Neuronal stem cell (in vitro differentiated cells): ENCODE measurements at regions not wholly inside any gene's neighbourhood (a gene's known extent, or its start where the extent isn't known, plus 50 kb on each side); places are given as distances from the start of the nearest gene placed in this dataset.
A peak's percentile ranks its signal among the peaks of the same experiment; 100 is the strongest.

Source experiments
- DNase-seq: peaks from one replicate; pipeline ENCODE4 v3.0.0-alpha.2; 2013; ENCODE audit warnings: low spot score
- H2AFZ ChIP-seq: one replicate; pipeline ENCODE4 v1.6.1; 2013; ENCODE audit warnings: mild to moderate bottlenecking, low read length, inconsistent platforms
- H2AK5ac ChIP-seq: 2 replicates; pipeline ENCODE4 v1.6.1; 2013; ENCODE audit warnings: low read depth, mild to moderate bottlenecking, inconsistent platforms, low read length, moderate library complexity, mixed read lengths
- H2BK120ac ChIP-seq: 2 replicates; pipeline ENCODE4 v1.6.1; 2013; ENCODE audit warnings: low read depth, mild to moderate bottlenecking, inconsistent platforms, low read length, moderate library complexity, mixed read lengths
- H2BK12ac ChIP-seq: one replicate; pipeline ENCODE4 v1.6.1; 2013; ENCODE audit warnings: low read length, inconsistent platforms
- H2BK15ac ChIP-seq: 2 replicates; pipeline ENCODE4 v1.6.1; 2013; ENCODE audit warnings: mild to moderate bottlenecking, low read length, inconsistent platforms, mixed read lengths
- H2BK5ac ChIP-seq: one replicate; pipeline ENCODE4 v1.6.1; 2013; ENCODE audit warnings: inconsistent platforms, mild to moderate bottlenecking, low read length, moderate library complexity
- H3K14ac ChIP-seq: one replicate; pipeline ENCODE4 v1.6.1; 2013; ENCODE audit warnings: low read length, inconsistent platforms
- H3K18ac ChIP-seq: 2 replicates; pipeline ENCODE4 v1.6.1; 2013; ENCODE audit warnings: low read length, inconsistent platforms
- H3K23ac ChIP-seq: 2 replicates; pipeline ENCODE4 v1.6.1; 2013; ENCODE audit warnings: low read depth, mild to moderate bottlenecking, mixed read lengths, low read length, inconsistent platforms; ENCODE audit not compliant: poor library complexity
- H3K27ac ChIP-seq: replicated peaks from 3 replicates; pipeline ENCODE4 v1.5.1; 2013; ENCODE audit warnings: low read length, inconsistent platforms
- H3K27me3 ChIP-seq, 3 experiments: 2 replicates each; pipeline ENCODE4 v1.6.1; 2013; ENCODE audit warnings: low read length in 3 of 3, mild to moderate bottlenecking in 2 of 3, inconsistent platforms in 1 of 3, low read depth in 1 of 3, mixed read lengths in 1 of 3, moderate library complexity in 1 of 3; ENCODE audit not compliant: control insufficient read depth in 3 of 3, insufficient read depth in 3 of 3
- H3K36me3 ChIP-seq, 2 donors: replicated peaks in 1 of 2; 2 replicates each; pipeline ENCODE4 v1.6.1; 2013; ENCODE audit warnings: low read length in 2 of 2; ENCODE audit not compliant: control insufficient read depth in 2 of 2, insufficient read depth in 2 of 2
- H3K4ac ChIP-seq: 2 replicates; pipeline ENCODE4 v1.6.1; 2013; ENCODE audit warnings: inconsistent platforms, mild to moderate bottlenecking, low read length, moderate library complexity
- H3K4me1 ChIP-seq, 2 donors: 1 replicate in 1 of 2; 2 replicates in 1 of 2; pipeline ENCODE4 v1.6.1; 2013; ENCODE audit warnings: low read length in 2 of 2, low read depth in 1 of 2; ENCODE audit not compliant: control insufficient read depth in 2 of 2, insufficient read depth in 1 of 2
- H3K4me2 ChIP-seq: one replicate; pipeline ENCODE4 v1.6.1; 2013; ENCODE audit warnings: mild to moderate bottlenecking, low read length, inconsistent platforms; ENCODE audit not compliant: insufficient read depth, poor library complexity, severe bottlenecking
- H3K4me3 ChIP-seq, 2 donors: 2 replicates each; pipeline ENCODE4 v1.5.1; 2013; ENCODE audit warnings: low read length in 2 of 2, mild to moderate bottlenecking in 2 of 2, inconsistent platforms in 1 of 2, moderate library complexity in 1 of 2
- H3K79me1 ChIP-seq: one replicate; pipeline ENCODE4 v1.6.1; 2013; ENCODE audit warnings: low read depth, mild to moderate bottlenecking, inconsistent platforms, low read length, moderate library complexity
- H3K9ac ChIP-seq: one replicate; pipeline ENCODE4 v1.6.1; 2013; ENCODE audit warnings: mild to moderate bottlenecking, low read depth, low read length, inconsistent platforms; ENCODE audit not compliant: poor library complexity
- H3K9me3 ChIP-seq, 2 donors: replicated peaks in 1 of 2; 2 replicates each; pipeline versions ENCODE3 to v1.6.1; 2013; ENCODE audit warnings: low read length in 2 of 2, mild to moderate bottlenecking in 2 of 2, inconsistent platforms in 1 of 2, low read depth in 1 of 2, mixed read lengths in 1 of 2, moderate library complexity in 1 of 2; ENCODE audit not compliant: control insufficient read depth in 2 of 2, insufficient read depth in 1 of 2
- H4K8ac ChIP-seq: one replicate; pipeline ENCODE4 v1.6.1; 2013; ENCODE audit warnings: low read depth, mild to moderate bottlenecking, inconsistent platforms, low read length, moderate library complexity
- H4K91ac ChIP-seq: one replicate; pipeline ENCODE4 v1.6.1; 2013; ENCODE audit warnings: low read length, low read depth, mild to moderate bottlenecking, inconsistent platforms; ENCODE audit not compliant: poor library complexity
- WGBS, 2 donors: extraction: QIAGEN DNeasy Blood & Tissue Kit; methylation state at CpG; one replicate each; pipeline ENCODE4 v1.1.7; 2013; ENCODE audit warnings: missing lambda C conversion rate in 2 of 2, mixed read lengths in 1 of 2; ENCODE audit not compliant: insufficient read length in 2 of 2, insufficient replicate concordance in 1 of 2; ENCODE audit errors: extremely low coverage in 2 of 2; 5-methylcytosine and 5-hydroxymethylcytosine counted together

DNA sequence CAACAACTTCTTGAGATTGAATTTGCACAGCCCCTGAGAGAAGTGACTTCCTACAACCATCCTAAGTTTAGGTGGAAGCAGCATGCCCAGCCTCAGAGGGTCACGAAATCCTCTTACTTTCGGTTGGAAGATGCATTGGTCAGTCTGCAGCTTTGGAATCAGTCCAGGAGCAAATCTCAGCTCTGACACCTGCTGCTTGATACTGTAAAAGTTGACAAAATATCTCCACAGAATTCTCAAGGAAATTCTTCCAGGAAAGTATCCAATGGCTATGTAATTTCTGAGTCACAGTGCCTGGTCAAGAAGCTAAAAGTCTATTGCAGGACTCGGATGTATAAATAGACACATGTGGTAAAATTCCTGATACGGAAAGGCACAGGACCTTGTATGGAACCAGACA, 414.5 kb upstream of the GYPC start:
- no peak overlapping the region for H2BK5ac ChIP-seq
- no peak overlapping the region for H3K23ac ChIP-seq
- no peak for DNase-seq
- WGBS, 2 donors: no CpG with 5 or more reads among the region's 4 CpGs
- no peaks in the 10 kb centered on the region for H3K79me1 ChIP-seq
- no peak overlapping the region for H4K91ac ChIP-seq
- no peak overlapping the region for H2AFZ ChIP-seq
- H2BK120ac ChIP-seq: no peak overlapping the region
- H3K9ac ChIP-seq: no peak overlapping the region
- no peak overlapping the region for H2BK15ac ChIP-seq
- no peaks in the 10 kb centered on the region for H3K36me3 ChIP-seq
- H2AK5ac ChIP-seq: no peak overlapping the region
- no peak overlapping the region for H4K8ac ChIP-seq
- no peak overlapping the region for H3K4ac ChIP-seq
- no peak overlapping the region for H3K4me3 ChIP-seq
- H3K4me1 ChIP-seq: peaks cover 0 to 1% of the 10 kb centered on the region in 2 donors
- H3K4me2 ChIP-seq: no peak overlapping the region
- H2BK12ac ChIP-seq: no peak overlapping the region
- no peaks in the 10 kb centered on the region for H3K27me3 ChIP-seq
- no peak overlapping the region for H3K14ac ChIP-seq
- H3K27ac ChIP-seq: no peak overlapping the region
- H3K9me3 ChIP-seq: no peaks in the 10 kb centered on the region
- H3K18ac ChIP-seq: no peak overlapping the region

GRCh38 chr2:126244937-126245336, 411.0 kb upstream of the GYPC start:
- Histone ChIP-seq H3K4ac (no peak overlapping the region), H3K4me1 (peaks cover 0 to 3% of the 10 kb centered on the region in 2 donors), H2BK12ac (no peak overlapping the region), H2BK5ac (no peak overlapping the region), H3K9ac (no peak overlapping the region), H3K27me3 (no peaks in the 10 kb centered on the region), H3K14ac (no peak overlapping the region), H2AK5ac (no peak overlapping the region), H2BK15ac (no peak overlapping the region), H3K23ac (no peak overlapping the region), H2AFZ (no peak overlapping the region), H3K9me3 (no peaks in the 10 kb centered on the region), H3K18ac (no peak overlapping the region), H3K27ac (no peak overlapping the region), H3K79me1 (no peaks in the 10 kb centered on the region), H3K4me2 (no peak overlapping the region), H4K91ac (no peak overlapping the region), H2BK120ac (no peak overlapping the region), H3K36me3 (no peaks in the 10 kb centered on the region), H4K8ac (no peak overlapping the region), H3K4me3 (no peak overlapping the region)
- no CpG with 5 or more reads among the region's 3 CpGs for WGBS, 2 donors
- DNase-seq: peak; percentile 41

DNA sequence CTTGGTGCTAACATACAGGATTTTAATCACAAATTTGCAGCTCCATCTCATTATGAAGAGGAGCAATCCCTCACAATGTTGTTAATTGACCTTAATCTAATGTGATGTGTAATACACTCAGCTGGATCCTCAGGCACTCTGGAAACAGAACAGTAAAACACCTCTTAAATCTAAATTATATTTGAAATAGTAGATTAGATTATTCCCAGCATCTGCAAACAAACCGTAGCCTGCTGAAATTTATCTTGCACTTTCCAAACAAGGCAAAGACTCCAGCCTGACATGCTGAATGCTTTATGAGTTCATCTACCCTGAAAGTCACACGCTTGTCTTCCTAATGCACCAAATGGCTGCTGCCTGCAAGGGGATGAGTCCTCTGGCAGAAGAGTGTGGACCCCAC, 402.3 kb upstream of the GYPC start:
- Histone ChIP-seq H2AK5ac (no peak overlapping the region), H3K27me3 (peaks cover 0 to 1% (median 0%) of the 10 kb centered on the region in 3 experiments), H2BK120ac (no peak overlapping the region), H3K9ac (no peak overlapping the region), H3K27ac (no peak overlapping the region), H2BK5ac (no peak overlapping the region), H4K91ac (no peak overlapping the region), H3K4me1 (peaks cover 0 to 3% of the 10 kb centered on the region in 2 donors), H3K4ac (no peak overlapping the region), H3K18ac (no peak overlapping the region), H2BK12ac (no peak overlapping the region), H3K9me3 (no peaks in the 10 kb centered on the region), H3K36me3 (no peaks in the 10 kb centered on the region), H4K8ac (no peak overlapping the region), H3K4me3 (no peak overlapping the region), H3K23ac (no peak overlapping the region), H2AFZ (no peak overlapping the region), H2BK15ac (no peak overlapping the region), H3K14ac (no peak overlapping the region), H3K79me1 (no peaks in the 10 kb centered on the region), H3K4me2 (no peak overlapping the region)
- no peak for DNase-seq
- no CpG with 5 or more reads among the region's 2 CpGs for WGBS, 2 donors

GRCh38 chr2:126264625-126265024, 391.3 kb upstream of the GYPC start:
- Histone ChIP-seq H4K91ac (no peak overlapping the region), H2BK15ac (no peak overlapping the region), H3K4me3 (no peak overlapping the region), H2BK120ac (no peak overlapping the region), H3K27ac (no peak overlapping the region), H3K18ac (no peak overlapping the region), H3K4me1 (no peaks in the 10 kb centered on the region), H3K14ac (no peak overlapping the region), H3K9ac (no peak overlapping the region), H3K9me3 (no peaks in the 10 kb centered on the region), H3K23ac (no peak overlapping the region), H4K8ac (no peak overlapping the region), H2BK12ac (no peak overlapping the region), H2AK5ac (no peak overlapping the region), H2AFZ (no peak overlapping the region), H3K4me2 (no peak overlapping the region), H3K79me1 (no peaks in the 10 kb centered on the region), H3K4ac (no peak overlapping the region), H3K27me3 (no peaks in the 10 kb centered on the region), H3K36me3 (no peaks in the 10 kb centered on the region), H2BK5ac (no peak overlapping the region)
- no CpG with 5 or more reads among the region's 2 CpGs for WGBS, 2 donors
- no peak for DNase-seq
